ENCODE measurements at regions not wholly inside any gene's neighbourhood (a gene's known extent, or its start where the extent isn't known, plus 50 kb on each side); places are given as distances from the start of the nearest gene placed in this dataset.

GRCh38 chr10:77727481-77727880 lies 89.9 kb upstream of the KCNMA1 start:
- H3K4me2 ChIP-seq (ENCODE audit: low read length) = no peak overlapping the region
- no peak overlapping the region for H3K4me3 ChIP-seq (replicated peaks in 1 of 2; ENCODE audit: low read depth in 1 of 2, low read length in 2 of 2)
- ChIA-PET RAD21 (ENCODE audit: low non-redundant PET in 1 of 2, low total read pairs in 2 of 2, uncharacterized antibody in 2 of 2, unreplicated experiment in 2 of 2) (no interaction called here), POLR2A (no interaction called here), CTCF (no interaction called here)
- DNase-seq (ENCODE audit: low read depth, low spot score) (no peak), ATAC-seq (no peak)
- BruUV-seq (replicated peaks) = no TSS peak
- H2AFZ ChIP-seq (ENCODE audit: low read depth, low read length, poor library complexity, severe bottlenecking) = no peak overlapping the region
- H3K27ac ChIP-seq (ENCODE audit: low read depth, low read length) = no peak overlapping the region
- no peaks in the 10 kb centered on the region for H4K20me1 ChIP-seq (ENCODE audit: insufficient read depth)
- H3K9me3 ChIP-seq (ENCODE audit: control insufficient read depth in 1 of 2, insufficient read depth in 1 of 2, low read depth in 1 of 2, low read length in 2 of 2) = no peaks in the 10 kb centered on the region
- TF ChIP-seq YY1 (IDR thresholded peaks at IDR 0.05; ENCODE audit: extremely low read depth, insufficient replicate concordance, low read depth, low read length) (no peak), JUND (IDR thresholded peaks at IDR 0.05) (no peak), POLR2AphosphoS5 (IDR thresholded peaks at IDR 0.05; ENCODE audit: low read depth, low read length) (no peak), ZBTB33 (IDR thresholded peaks at IDR 0.05; ENCODE audit: extremely low read depth, insufficient replicate concordance, low read length) (no peak), CBX3 (IDR thresholded peaks at IDR 0.05; ENCODE audit: low read depth) (no peak), SP1 (IDR thresholded peaks at IDR 0.05; ENCODE audit: low read depth) (no peak), ATF3 (IDR thresholded peaks at IDR 0.05) (no peak), SRF (IDR thresholded peaks at IDR 0.05; ENCODE audit: low read depth) (no peak), EZH2phosphoT487 (IDR thresholded peaks at IDR 0.05; ENCODE audit: borderline replicate concordance) (no peak), ZNF274 (IDR thresholded peaks at IDR 0.05; ENCODE audit: low read depth, low read length) (no peak), ELF1 (IDR thresholded peaks at IDR 0.05; ENCODE audit: borderline replicate concordance, low read depth) (no peak), RAD21 (IDR thresholded peaks at IDR 0.05; ENCODE audit: low read depth) (no peak), CEBPB (IDR thresholded peaks at IDR 0.05; ENCODE audit: low read depth) (no peak), POLR2A (IDR thresholded peaks at IDR 0.05; ENCODE audit: borderline replicate concordance, extremely low read depth, insufficient read depth, insufficient read length) (no peak), TCF7L2 (IDR thresholded peaks at IDR 0.05; ENCODE audit: borderline replicate concordance, extremely low read depth, insufficient read depth, insufficient read length) (no peak), CTCF (IDR thresholded peaks at IDR 0.05 in 2 of 3, conservative IDR thresholded peaks at IDR 0.05 in 1 of 3; ENCODE audit: borderline replicate concordance in 1 of 3, insufficient read depth in 1 of 3, low read depth in 2 of 3, low read length in 2 of 3) (no peak), REST (IDR thresholded peaks at IDR 0.05; ENCODE audit: low read depth) (no peak), EGR1 (IDR thresholded peaks at IDR 0.05; ENCODE audit: low read depth) (no peak), EZH2 (IDR thresholded peaks at IDR 0.05) (no peak)
- TF ChIP-seq, protein P1, sequence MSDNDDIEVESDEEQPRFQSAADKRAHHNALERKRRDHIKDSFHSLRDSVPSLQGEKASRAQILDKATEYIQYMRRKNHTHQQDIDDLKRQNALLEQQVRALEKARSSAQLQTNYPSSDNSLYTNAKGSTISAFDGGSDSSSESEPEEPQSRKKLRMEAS (IDR thresholded peaks at IDR 0.05) = no peak
- no peak overlapping the region for H3K9ac ChIP-seq (ENCODE audit: low read length)
- H3K4me1 ChIP-seq (ENCODE audit: control insufficient read depth in 1 of 2, insufficient read depth in 2 of 2, low read length in 2 of 2) = no peaks in the 10 kb centered on the region
- H3K36me3 ChIP-seq (ENCODE audit: control insufficient read depth in 1 of 2, insufficient read depth in 2 of 2, low read length in 2 of 2) = no peaks in the 10 kb centered on the region
- no peaks in the 10 kb centered on the region for H3K79me2 ChIP-seq (ENCODE audit: insufficient read depth, low read length)
- H3K27me3 ChIP-seq (ENCODE audit: insufficient read depth, low read length) = no peaks in the 10 kb centered on the region
- no peaks in the 10 kb centered on the region for H3K9me2 ChIP-seq (ENCODE audit: insufficient read depth)
- intact Hi-C loops (cut with micrococcal nuclease) = no loop called here
